Endothelial cell (in vitro differentiated cells): ENCODE measurements at regions not wholly inside any gene's neighbourhood (a gene's known extent, or its start where the extent isn't known, plus 50 kb on each side); places are given as distances from the start of the nearest gene placed in this dataset.

ENCODE experiments used
- DNase-seq: peaks from one replicate; pipeline ENCODE4 v3.0.0; 2021; ENCODE audit warnings: low spot score
- H3K27ac Mint-ChIP-seq: one replicate; pipeline ENCODE4 v1.8.0; 2021; ENCODE audit warnings: mixed read lengths, inconsistent platforms; ENCODE audit not compliant: unreplicated experiment
- H3K27me3 Mint-ChIP-seq: one replicate; pipeline ENCODE4 v1.8.0; 2021; ENCODE audit warnings: mild to moderate bottlenecking, moderate library complexity, mixed read lengths, inconsistent platforms; ENCODE audit not compliant: unreplicated experiment
- H3K36me3 Mint-ChIP-seq: one replicate; pipeline ENCODE4 v1.8.0; 2021; ENCODE audit warnings: mild to moderate bottlenecking, low read depth, mixed read lengths, inconsistent platforms; ENCODE audit not compliant: unreplicated experiment
- H3K4me1 Mint-ChIP-seq: one replicate; pipeline ENCODE4 v1.8.0; 2021; ENCODE audit warnings: mild to moderate bottlenecking, mixed read lengths, inconsistent platforms; ENCODE audit not compliant: unreplicated experiment
- H3K4me3 Mint-ChIP-seq: one replicate; pipeline ENCODE4 v1.8.0; 2021; ENCODE audit warnings: mild to moderate bottlenecking, mixed read lengths, inconsistent platforms; ENCODE audit not compliant: unreplicated experiment
- H3K9me3 Mint-ChIP-seq: one replicate; pipeline ENCODE4 v1.8.0; 2021; ENCODE audit warnings: mixed read lengths, inconsistent platforms; ENCODE audit not compliant: unreplicated experiment
- TF ChIP-seq, protein P1 (sequence below): fragments of 200-600 bp; sonication (generic); IDR thresholded peaks from one replicate; pipeline ENCODE4 v1.5.0; 2021; ENCODE audit warnings: antibody characterized with exemption; ENCODE audit not compliant: unreplicated experiment

DNA sequence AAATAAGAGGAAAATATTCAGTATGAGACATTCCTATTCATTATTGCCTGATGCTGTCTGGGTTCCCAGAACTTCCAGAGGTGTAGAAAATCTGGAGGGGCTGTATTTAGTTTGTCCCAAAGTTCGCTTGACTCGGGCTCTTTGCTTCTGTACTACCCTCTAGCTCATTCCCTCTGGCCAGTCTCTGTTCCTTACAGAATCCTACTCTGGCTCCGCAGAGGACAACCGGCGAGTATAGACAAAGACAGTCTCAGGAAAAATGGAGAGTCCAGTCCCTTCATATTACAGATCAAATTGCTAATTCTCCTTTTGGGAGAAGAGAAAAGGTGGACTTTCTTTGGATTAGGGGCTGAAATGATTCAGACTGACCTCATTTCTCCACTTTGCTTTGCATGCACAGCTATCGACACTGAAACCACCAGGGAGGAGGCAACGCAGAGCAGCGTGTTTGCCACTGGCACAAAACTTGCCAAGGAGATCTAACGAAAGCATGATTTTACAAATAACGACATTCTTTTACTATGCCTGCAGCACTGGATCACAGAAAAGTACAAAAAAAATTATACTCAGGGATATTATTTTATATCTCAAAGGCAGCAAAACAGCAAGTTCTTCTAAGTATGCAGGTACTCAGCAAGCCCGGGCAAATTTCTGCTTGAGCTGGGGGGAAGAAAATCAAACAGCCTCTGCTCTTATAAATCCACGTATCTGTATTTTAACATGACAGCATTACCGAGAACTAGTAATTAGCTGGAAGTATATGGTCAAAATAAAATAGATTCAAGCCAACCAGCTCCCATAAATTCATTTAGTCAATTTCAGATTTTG lies 279.7 kb downstream of the NPR3 start:
- TF ChIP-seq, protein P1, sequence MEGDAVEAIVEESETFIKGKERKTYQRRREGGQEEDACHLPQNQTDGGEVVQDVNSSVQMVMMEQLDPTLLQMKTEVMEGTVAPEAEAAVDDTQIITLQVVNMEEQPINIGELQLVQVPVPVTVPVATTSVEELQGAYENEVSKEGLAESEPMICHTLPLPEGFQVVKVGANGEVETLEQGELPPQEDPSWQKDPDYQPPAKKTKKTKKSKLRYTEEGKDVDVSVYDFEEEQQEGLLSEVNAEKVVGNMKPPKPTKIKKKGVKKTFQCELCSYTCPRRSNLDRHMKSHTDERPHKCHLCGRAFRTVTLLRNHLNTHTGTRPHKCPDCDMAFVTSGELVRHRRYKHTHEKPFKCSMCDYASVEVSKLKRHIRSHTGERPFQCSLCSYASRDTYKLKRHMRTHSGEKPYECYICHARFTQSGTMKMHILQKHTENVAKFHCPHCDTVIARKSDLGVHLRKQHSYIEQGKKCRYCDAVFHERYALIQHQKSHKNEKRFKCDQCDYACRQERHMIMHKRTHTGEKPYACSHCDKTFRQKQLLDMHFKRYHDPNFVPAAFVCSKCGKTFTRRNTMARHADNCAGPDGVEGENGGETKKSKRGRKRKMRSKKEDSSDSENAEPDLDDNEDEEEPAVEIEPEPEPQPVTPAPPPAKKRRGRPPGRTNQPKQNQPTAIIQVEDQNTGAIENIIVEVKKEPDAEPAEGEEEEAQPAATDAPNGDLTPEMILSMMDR: no peak
- no peak overlapping the region for H3K27ac Mint-ChIP-seq
- no peaks in the 10 kb centered on the region for H3K4me1 Mint-ChIP-seq
- no peaks in the 10 kb centered on the region for H3K36me3 Mint-ChIP-seq
- no peak for DNase-seq
- peaks cover 4% of the 10 kb centered on the region for H3K9me3 Mint-ChIP-seq
- peaks cover 1% of the 10 kb centered on the region for H3K27me3 Mint-ChIP-seq
- no peak overlapping the region for H3K4me3 Mint-ChIP-seq

DNA sequence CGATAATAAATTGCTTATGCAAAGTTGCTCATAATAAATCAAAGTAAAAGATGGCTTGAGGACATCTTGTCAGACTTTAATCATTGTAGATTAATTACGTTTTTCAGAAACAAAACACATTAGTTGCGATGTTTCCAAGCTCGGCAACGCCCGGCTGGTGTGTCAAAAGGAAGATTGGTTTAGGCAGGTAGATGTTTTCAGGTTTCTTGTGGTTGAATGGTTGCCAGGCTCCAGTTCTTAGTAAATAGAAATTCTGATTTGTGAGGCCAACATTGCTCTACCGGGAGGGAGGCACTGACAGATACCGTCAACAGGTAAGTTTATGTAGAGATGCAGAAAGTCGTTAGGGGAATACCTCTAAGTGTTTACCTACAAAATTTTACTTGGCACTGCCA lies 280.3 kb downstream of the NPR3 start:
- TF ChIP-seq, protein P1: no peak
- Mint-ChIP-seq H3K9me3 (peaks cover 4% of the 10 kb centered on the region), H3K27ac (no peak overlapping the region), H3K4me3 (no peak overlapping the region), H3K4me1 (no peaks in the 10 kb centered on the region), H3K36me3 (no peaks in the 10 kb centered on the region), H3K27me3 (peaks cover 1% of the 10 kb centered on the region)
- DNase-seq: no peak

DNA sequence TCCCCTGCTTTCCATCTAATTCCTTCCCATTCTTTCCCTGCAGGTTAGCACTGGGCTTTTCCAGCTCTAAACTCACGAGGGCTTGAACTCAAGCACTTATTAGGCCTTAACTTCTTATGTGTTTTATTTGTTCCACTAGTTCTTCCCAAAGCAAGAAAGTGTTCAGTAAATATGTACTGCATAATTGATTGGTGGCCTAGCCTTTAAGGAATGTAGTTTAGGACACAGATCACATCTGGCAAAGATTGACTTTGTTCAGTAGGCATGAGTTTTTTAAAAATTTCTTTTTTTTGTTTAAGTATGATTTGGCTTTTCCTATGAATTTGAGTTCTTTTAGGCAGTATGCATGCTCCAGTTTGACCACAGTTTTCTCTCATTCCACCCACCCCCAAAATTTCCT lies 285.2 kb downstream of the NPR3 start:
- Mint-ChIP-seq H3K9me3 (peaks cover 4% of the 10 kb centered on the region), H3K4me3 (no peak overlapping the region), H3K27ac (no peak overlapping the region), H3K27me3 (peaks cover 1% of the 10 kb centered on the region), H3K4me1 (no peaks in the 10 kb centered on the region), H3K36me3 (no peaks in the 10 kb centered on the region)
- TF ChIP-seq, protein P1: no peak
- DNase-seq: no peak

DNA sequence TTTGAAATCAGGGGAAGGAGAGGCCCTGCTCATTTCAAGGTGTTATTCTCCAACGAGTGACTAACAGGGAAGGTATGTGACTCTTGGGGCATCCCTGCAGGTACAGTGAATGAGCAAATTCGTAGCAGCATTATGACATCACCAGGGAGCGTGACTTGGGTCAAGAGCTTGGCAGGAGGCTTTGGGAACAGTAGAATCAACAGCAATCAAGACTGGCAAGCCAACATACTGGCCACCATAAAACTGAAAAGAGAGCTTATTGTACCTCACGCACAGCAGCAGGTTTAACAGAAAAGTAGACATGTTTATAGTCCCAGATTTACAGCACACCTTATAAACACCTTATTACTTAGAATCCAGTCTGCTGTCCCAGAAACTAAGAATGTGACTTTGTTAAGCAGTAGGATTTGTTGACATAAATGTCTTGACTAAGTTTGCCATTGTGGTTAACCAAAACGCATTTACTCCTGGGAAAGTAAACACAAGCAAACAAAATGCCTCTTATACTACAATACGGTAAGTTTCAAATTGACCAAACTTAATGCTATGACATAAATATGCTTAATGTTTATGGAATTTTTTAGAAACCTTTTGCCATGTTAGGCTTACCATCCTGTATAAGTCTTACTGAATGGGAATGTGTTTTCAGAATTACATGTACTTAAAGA lies 297.8 kb downstream of the NPR3 start:
- Mint-ChIP-seq H3K9me3 (peaks cover 2% of the 10 kb centered on the region), H3K27ac (no peak overlapping the region), H3K27me3 (no peaks in the 10 kb centered on the region), H3K36me3 (no peaks in the 10 kb centered on the region), H3K4me1 (no peaks in the 10 kb centered on the region), H3K4me3 (no peak overlapping the region)
- no peak for DNase-seq
- TF ChIP-seq, protein P1: no peak

DNA sequence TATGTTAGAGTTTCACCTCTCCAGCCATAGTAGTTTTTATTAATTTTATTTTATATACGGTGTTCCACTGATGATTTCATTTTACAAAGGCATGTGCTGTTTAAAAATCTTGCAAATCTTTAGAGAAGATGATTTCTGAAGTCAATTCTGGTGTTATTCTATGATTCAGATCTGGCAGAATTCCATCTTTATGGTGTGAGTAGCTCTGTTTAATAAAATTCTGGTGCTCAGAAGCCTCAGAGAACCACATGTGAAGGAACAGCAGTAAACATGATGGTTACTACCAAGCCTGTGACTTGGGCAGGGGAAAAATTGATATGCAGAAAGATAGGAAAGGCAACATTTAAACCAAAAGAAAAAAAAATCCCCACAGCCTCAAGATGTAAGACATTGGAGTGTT lies 299.7 kb downstream of the NPR3 start:
- Mint-ChIP-seq H3K27me3 (peaks cover 2% of the 10 kb centered on the region), H3K4me3 (no peak overlapping the region), H3K9me3 (peaks cover 15% of the 10 kb centered on the region), H3K36me3 (no peaks in the 10 kb centered on the region), H3K4me1 (no peaks in the 10 kb centered on the region), H3K27ac (no peak overlapping the region)
- TF ChIP-seq, protein P1: no peak
- DNase-seq: no peak
